HEK293T (cell line): ENCODE measurements at regions not wholly inside any gene's neighbourhood (a gene's known extent, or its start where the extent isn't known, plus 50 kb on each side); places are given as distances from the start of the nearest gene placed in this dataset.

ENCODE experiments used
- CTBP1 ChIP-seq: fragments of 450-650 bp; IDR thresholded peaks from 2 replicates; pipeline ENCODE4 v1.6.1; 2016; ENCODE audit warnings: borderline replicate concordance
- ELF4 ChIP-seq: fragments of 450-650 bp; IDR thresholded peaks from 2 replicates; pipeline ENCODE4 v1.6.1; 2017; ENCODE audit warnings: antibody characterized with exemption
- FOXA1 ChIP-seq: fragments of 450-650 bp; IDR thresholded peaks from 2 replicates; pipeline ENCODE4 v1.6.1; 2016; ENCODE audit warnings: mild to moderate bottlenecking
- FOXK2 ChIP-seq: fragments of 450-650 bp; IDR thresholded peaks from 2 replicates; pipeline ENCODE4 v1.6.1; 2016; ENCODE audit warnings: mild to moderate bottlenecking
- FOXM1 ChIP-seq: fragments of 450-650 bp; IDR thresholded peaks from 2 replicates; pipeline ENCODE4 v1.6.1; 2017; ENCODE audit warnings: mild to moderate bottlenecking, borderline replicate concordance
- L3MBTL2 ChIP-seq: fragments of 450-650 bp; conservative IDR thresholded peaks from 2 replicates; pipeline ENCODE4 v1.6.1; 2016; ENCODE audit warnings: mild to moderate bottlenecking
- LEF1 ChIP-seq: fragments of 450-650 bp; IDR thresholded peaks from 2 replicates; pipeline ENCODE4 v1.6.1; 2017; ENCODE audit warnings: mild to moderate bottlenecking, borderline replicate concordance
- NFRKB ChIP-seq: fragments of 450-650 bp; IDR thresholded peaks from 2 replicates; pipeline ENCODE4 v1.6.1; 2016; ENCODE audit warnings: mild to moderate bottlenecking, moderate library complexity
- PKNOX1 ChIP-seq: fragments of 450-650 bp; IDR thresholded peaks from 2 replicates; pipeline ENCODE4 v1.6.1; 2016
- SP1 ChIP-seq: fragments of 450-650 bp; IDR thresholded peaks from 2 replicates; pipeline ENCODE4 v1.6.1; 2017
- SUZ12 ChIP-seq: fragments of 450-650 bp; IDR thresholded peaks from 2 replicates; pipeline ENCODE4 v1.6.1; 2016; ENCODE audit warnings: mild to moderate bottlenecking
- TARDBP ChIP-seq: fragments of 450-650 bp; IDR thresholded peaks from 2 replicates; pipeline ENCODE4 v1.6.1; 2016
- ZNF384 ChIP-seq: fragments of 450-650 bp; IDR thresholded peaks from 2 replicates; pipeline ENCODE4 v1.6.1; 2016

- TF ChIP-seq ZNF384 (no peak), FOXK2 (no peak), FOXM1 (no peak), FOXA1 (no peak), SUZ12 (no peak), SP1 (no peak), PKNOX1 (no peak), TARDBP (no peak), CTBP1 (no peak), ELF4 (no peak), L3MBTL2 (no peak), LEF1 (no peak), NFRKB (no peak)
These were observed 394.5 kb upstream of the SOX9 start for GRCh38 chr17:71726341-71726740.
